ENCODE measurements at regions not wholly inside any gene's neighbourhood (a gene's known extent, or its start where the extent isn't known, plus 50 kb on each side); places are given as distances from the start of the nearest gene placed in this dataset.
"Not testable (repeated sequence)": the region's sequence is repeated elsewhere in the genome, so short reads cannot be mapped to it uniquely, and the experiment has no call there.

DNA sequence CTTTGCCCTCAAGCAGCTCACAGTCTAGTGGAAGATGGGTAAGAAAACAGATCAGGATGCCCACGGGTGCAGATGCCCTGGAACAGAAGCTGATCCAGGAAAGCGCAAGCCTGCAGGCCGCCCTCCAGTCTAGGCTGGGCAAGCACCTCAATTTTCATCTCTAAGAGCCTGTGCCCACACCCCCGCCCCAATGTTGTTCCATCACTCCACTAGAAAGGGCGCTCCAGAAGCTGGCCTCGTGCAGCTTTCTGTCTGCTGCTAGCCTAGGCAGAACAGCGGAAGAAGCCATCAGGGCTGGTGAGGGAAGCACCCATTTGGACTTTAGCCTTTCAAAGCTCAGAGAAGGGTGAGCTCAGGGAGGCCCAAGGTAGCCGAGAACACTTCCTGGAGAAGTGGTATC, 527.1 kb downstream of the TP53TG3F start:
- TF ChIP-seq ZNF274 (IDR thresholded peaks at IDR 0.05; ENCODE audit: low read depth, low read length); SUZ12 (IDR thresholded peaks at IDR 0.05; ENCODE audit: extremely low read depth, insufficient read depth, insufficient read length): not testable (repeated sequence)

All from NT2/D1 (cell line).